NCI-H82 treated with DMSO at 0.1 percent for 48 hours (cell line): ENCODE measurements at regions not wholly inside any gene's neighbourhood (a gene's known extent, or its start where the extent isn't known, plus 50 kb on each side); places are given as distances from the start of the nearest gene placed in this dataset.
"Not testable (repeated sequence)": the region's sequence is repeated elsewhere in the genome, so short reads cannot be mapped to it uniquely, and the experiment has no call there.

ENCODE experiments used
- DNase-seq: peaks from one replicate; lab custom pipeline; 2025; ENCODE audit not compliant: unreplicated experiment; lab: John Stamatoyannopoulos, UW

- DNase-seq, result no peak
Measured at GRCh38 chr2:175619179-175620045, 382.7 kb downstream of the LNPK start.

- no peak for DNase-seq
Measured at GRCh38 chr2:175612280-175612679, 389.8 kb downstream of the LNPK start.

DNA sequence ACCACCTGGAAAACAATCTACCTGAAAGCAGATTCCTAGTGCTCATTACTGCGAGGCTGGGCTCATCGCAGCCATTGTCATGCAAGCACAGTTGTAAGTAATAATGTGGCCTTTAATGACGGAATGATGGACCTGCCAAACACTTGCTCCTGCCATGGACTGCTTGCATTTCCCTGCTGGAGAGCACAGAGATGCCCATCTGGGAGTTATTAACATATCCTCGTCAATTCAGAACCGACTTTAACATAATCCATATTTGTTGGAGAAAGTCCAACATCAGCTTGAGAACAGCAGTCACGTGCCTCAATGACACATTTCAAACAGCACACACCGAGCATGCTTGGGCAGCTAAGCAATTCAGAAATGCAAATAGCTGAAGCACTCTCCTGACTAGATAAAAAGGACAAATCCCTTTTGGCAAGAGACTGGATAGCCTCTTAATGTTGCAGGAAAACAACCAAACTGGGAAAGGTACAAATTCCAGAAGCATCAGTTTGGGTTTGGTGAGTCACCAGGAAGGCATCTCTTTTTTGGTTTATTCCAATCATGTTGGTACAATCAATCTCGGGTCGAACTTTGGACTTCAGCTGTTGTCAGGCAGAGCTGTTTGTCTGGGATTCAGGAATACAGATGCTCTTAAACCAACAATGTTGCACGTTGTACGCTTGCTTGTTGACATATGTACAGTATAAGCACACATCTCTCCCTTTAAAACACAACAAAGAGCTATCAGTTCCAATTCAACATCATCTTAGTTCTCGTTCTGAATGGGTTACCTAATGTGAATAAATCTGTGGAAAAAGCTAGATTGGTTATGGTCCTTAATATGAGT, 395.8 kb downstream of the LNPK start:
- DNase-seq, result no peak

GRCh38 chr2:175605640-175606009, 396.4 kb downstream of the LNPK start:
- DNase-seq, result no peak

GRCh38 chr2:175601969-175602368, 400.1 kb downstream of the LNPK start:
- DNase-seq, result no peak

DNA sequence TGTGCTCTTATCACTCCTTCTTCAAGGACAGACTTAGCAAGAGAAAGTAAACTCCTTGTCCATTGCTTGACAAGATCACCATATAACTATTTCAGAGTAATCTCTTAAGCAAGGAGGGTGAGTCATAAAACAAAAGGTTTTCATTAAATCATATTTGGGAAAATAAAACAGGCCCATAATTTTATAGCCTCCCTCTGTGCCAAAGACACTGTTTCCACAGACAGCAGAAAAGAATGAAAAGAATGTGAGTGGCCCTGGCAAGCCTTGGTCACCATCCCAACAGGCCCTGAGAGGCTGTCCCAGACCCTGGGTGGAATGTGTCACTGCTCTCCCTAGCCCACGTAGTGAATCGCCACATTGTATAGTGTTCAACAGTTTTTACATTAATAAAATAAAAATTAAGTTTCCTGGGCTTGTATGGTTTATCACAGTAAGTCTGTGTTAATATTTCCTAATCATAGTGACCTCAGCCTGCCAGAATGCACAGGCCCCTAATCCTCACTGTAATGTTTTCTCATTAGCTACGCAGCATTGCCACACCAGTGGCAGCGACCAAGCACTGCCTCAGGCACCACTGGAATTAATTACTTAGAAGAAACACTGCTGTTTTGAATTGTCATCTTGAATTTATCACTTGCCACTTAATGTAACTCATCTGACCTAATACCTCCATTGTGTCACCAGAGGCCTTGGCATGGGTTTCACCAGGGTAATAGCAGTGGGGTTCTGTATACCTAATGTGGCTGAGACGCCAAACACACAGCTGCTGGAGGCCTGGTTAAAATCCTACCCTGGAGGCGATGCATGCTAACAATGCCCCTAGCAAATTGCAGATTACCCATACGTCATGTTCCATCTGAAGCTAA, 401.9 kb downstream of the LNPK start:
- DNase-seq, result no peak

DNA sequence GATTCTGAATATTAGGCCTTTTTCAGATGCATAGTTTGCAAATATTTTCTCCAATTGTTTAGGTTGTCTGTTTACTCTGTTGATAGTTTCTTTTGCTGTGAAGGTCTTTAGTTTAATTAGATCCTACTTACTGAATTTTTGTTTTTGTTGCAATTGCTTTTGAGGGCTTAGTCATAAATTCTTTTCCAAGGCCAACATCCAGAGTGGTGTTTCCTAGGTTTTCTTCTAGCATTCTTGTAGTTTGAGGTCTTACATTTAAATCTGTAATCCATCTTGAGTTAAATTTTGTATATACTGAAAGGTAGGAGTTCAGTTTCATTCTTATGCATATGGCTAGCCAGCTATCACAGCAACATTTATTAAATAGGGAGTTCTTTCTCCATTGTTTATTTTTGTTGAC, 404.8 kb downstream of the LNPK start:
- DNase-seq, result no peak

GRCh38 chr2:175595139-175595538, 406.9 kb downstream of the LNPK start:
- no peak for DNase-seq

DNA sequence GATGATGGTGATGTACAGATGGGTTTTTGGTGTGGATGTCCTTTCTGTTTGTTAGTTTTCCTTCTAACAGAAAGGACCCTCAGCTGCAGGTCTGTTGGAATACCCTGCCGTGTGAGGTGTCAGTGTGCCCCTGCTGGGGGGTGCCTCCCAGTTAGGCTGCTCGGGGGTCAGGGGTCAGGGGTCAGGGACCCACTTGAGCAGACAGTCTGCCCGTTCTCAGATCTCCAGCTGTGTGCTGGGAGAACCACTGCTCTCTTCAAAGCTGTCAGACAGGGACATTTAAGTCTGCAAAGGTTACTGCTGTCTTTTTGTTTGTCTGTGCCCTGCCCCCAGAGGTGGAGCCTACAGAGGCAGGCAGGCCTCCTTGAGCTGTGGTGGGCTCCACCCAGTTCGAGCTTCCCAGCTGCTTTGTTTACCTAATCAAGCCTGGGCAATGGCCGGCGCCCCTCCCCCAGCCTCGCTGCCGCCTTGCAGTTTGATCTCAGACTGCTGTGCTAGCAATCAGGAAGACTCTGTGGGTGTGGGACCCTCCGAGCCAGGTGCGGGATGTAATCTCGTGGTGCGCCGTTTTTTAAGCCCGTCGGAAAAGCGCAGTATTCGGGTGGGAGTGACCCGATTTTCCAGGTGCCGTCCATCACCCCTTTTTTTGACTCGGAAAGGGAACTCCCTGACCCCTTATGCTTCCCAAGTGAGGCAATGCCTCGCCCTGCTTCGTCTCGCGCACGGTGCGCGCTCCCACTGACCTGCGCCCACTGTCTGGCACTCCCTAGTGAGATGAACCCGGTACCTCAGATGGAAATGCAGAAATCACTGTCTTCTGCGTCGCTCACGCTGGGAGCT, 408.2 kb downstream of the LNPK start:
- not testable (repeated sequence) for DNase-seq

GRCh38 chr2:175588213-175588612, 406.7 kb upstream of the ATP5MC3 start:
- not testable (repeated sequence) for DNase-seq

GRCh38 chr2:175585496-175585895, 404.0 kb upstream of the ATP5MC3 start:
- no peak for DNase-seq

GRCh38 chr2:175580652-175581051, 399.1 kb upstream of the ATP5MC3 start:
- no peak for DNase-seq

GRCh38 chr2:175579646-175580045, 398.1 kb upstream of the ATP5MC3 start:
- DNase-seq, result no peak

- DNase-seq, result no peak
Measured at GRCh38 chr2:175577368-175577970, 396.0 kb upstream of the ATP5MC3 start.

- DNase-seq, result no peak
Measured at GRCh38 chr2:175576875-175577274, 395.4 kb upstream of the ATP5MC3 start.

DNA sequence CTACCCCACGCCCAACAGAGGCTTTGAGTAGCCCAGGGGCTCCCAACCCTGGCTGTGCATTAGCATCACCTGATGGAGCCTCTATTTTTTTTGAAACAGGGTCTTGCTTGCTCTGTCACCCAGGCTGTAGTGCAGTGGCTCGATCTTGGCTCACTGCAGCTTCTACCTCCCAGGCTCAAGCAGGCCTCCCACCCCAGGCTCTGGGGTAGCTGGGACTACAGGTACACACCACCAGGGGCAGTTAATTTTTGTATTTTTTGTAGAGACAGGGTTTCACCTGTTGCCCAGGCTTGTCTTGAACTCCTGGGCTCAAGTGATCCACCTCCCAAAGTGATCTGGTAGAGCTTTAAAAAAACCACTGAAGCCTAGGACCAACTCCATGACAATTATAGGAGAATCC, 394.8 kb upstream of the ATP5MC3 start:
- no peak for DNase-seq

GRCh38 chr2:175575346-175576258, 394.1 kb upstream of the ATP5MC3 start:
- DNase-seq, result no peak

GRCh38 chr2:175574069-175574468, 392.6 kb upstream of the ATP5MC3 start:
- no peak for DNase-seq
